Ovary (tissue), 3 donors: ENCODE measurements at regions not wholly inside any gene's neighbourhood (a gene's known extent, or its start where the extent isn't known, plus 50 kb on each side); places are given as distances from the start of the nearest gene placed in this dataset.

Source experiments
- CTCF ChIP-seq, 3 donors: fragments of 450-650 bp in 2 of 3; fragments of 200-600 bp in 1 of 3; IDR thresholded peaks; one replicate each; pipeline versions ENCODE4 v1.5.1 to v1.8.0; 2016 to 2022; ENCODE audit warnings: antibody characterized with exemption in 3 of 3, mild to moderate bottlenecking in 1 of 3
- EP300 ChIP-seq: sonication (generic); formaldehyde crosslinking; IDR thresholded peaks from one replicate; pipeline ENCODE4 v1.6.1; 2017; ENCODE audit warnings: antibody characterized with exemption
- donor health status: DM: no; HTN: no; CAD: no.

DNA sequence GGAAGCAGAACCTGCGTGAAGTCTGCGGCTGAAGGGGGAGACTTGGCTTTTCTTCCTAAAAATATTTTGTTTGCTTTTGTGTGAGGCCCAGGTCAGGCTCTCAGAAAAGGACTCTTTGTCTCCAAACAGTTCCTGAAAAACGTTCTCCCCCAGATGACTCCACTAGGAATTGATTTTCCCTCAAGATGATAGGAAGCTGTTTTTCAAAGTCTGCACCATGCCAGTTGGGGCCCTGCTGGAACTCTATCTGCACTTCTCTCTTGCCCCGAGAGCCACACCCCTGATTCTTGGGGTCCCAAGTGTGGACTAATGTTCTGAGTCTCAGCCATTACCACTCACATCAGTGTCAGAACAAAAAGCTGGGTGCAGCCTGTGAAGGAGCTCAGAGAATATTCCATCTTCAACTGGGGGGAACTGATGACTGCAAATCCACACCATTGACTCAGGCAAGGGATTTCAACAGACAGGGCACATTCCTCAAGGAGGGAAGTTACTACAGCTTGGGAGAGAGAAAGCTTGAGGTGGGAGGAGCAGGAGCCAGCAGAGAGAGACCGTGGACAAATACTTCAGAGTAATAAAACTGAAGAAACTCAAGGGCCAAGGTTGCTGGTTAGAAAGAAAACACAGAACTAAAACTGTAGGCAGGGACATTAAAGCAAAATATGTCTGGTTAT, 768.3 kb downstream of the RNF144A start:
- TF ChIP-seq CTCF (IDR thresholded peaks at IDR 0.05) (no peak), EP300 (no peak)
